GM18870 (cell line): ENCODE measurements at regions not wholly inside any gene's neighbourhood (a gene's known extent, or its start where the extent isn't known, plus 50 kb on each side); places are given as distances from the start of the nearest gene placed in this dataset.
"Not testable (repeated sequence)": the region's sequence is repeated elsewhere in the genome, so short reads cannot be mapped to it uniquely, and the experiment has no call there.

Source experiments
- ATAC-seq: cut with Tn5 transposase; IDR thresholded peaks from one replicate; pipeline ENCODE4 v1.9.1; 2021; ENCODE audit warnings: moderate library complexity; ENCODE audit not compliant: unreplicated experiment

- ATAC-seq = no peak
Observed at GRCh38 chr9:111094433-111094924, 56.2 kb upstream of the LPAR1 start.

- not testable (repeated sequence) for ATAC-seq
Observed at GRCh38 chr9:111092167-111092566, 53.9 kb upstream of the LPAR1 start.
